Panc1 (cell line): ENCODE measurements at regions not wholly inside any gene's neighbourhood (a gene's known extent, or its start where the extent isn't known, plus 50 kb on each side); places are given as distances from the start of the nearest gene placed in this dataset.

Experiments used
- ATAC-seq: fragments of 200-7000 bp; cut with Tn5 transposase; 2 replicates; pipeline ENCODE4 v1.9.1; 2020; ENCODE audit warnings: mild to moderate bottlenecking, moderate library complexity
- BruUV-seq: library from RNA; stranded (reverse); fragments of 400-500 nt; replicated peaks from 2 replicates; lab custom pipeline; 2021; lab: Mats Ljungman, UMichigan
- CTCF ChIA-PET: fragments of 300-600 bp; sonication (Branson Sonifier 250); formaldehyde crosslinking; loops from one replicate; lab custom pipeline; 2022; ENCODE audit warnings: antibody characterized with exemption; lab: Charles Lee
- POLR2A ChIA-PET: fragments of 300-600 bp; sonication (Branson Sonifier 250); formaldehyde crosslinking; loops from one replicate; lab custom pipeline; 2022; ENCODE audit warnings: antibody characterized with exemption; lab: Charles Lee
- DNase-seq: peaks from one replicate; pipeline ENCODE4 v3.0.0-alpha.2; 2010; ENCODE audit warnings: low read depth, low spot score
- H3K27ac ChIP-seq: 2 replicates; pipeline ENCODE4 v1.5.1; 2011; ENCODE audit warnings: mild to moderate bottlenecking, low read length, inconsistent platforms
- H3K27me3 ChIP-seq: fragments of 200-500 bp; sonication (Bioruptor generic); 2 replicates; pipeline ENCODE4 v1.6.0; 2014; ENCODE audit warnings: low read length, inconsistent platforms; ENCODE audit not compliant: control insufficient read depth, insufficient read depth
- H3K36me3 ChIP-seq: fragments of 200-500 bp; sonication (Bioruptor generic); 2 replicates; pipeline ENCODE4 v1.5.1; 2014; ENCODE audit warnings: inconsistent platforms, mild to moderate bottlenecking, low read length, moderate library complexity; ENCODE audit not compliant: control insufficient read depth, insufficient read depth
- H3K4me1 ChIP-seq: 2 replicates; pipeline ENCODE4 v1.5.1; 2011; ENCODE audit warnings: inconsistent platforms, mild to moderate bottlenecking, low read length, moderate library complexity; ENCODE audit not compliant: control insufficient read depth, insufficient read depth
- H3K4me3 ChIP-seq, 2 experiments: 2 replicates each; pipeline ENCODE4 v1.5.1; 2011 to 2012; ENCODE audit warnings: low read depth in 2 of 2, low read length in 2 of 2, mild to moderate bottlenecking in 2 of 2, inconsistent platforms in 1 of 2, moderate library complexity in 1 of 2
- H3K9me3 ChIP-seq: fragments of 200-500 bp; sonication (Bioruptor generic); 2 replicates; pipeline ENCODE4 v1.5.1; 2014; ENCODE audit warnings: low read depth, mild to moderate bottlenecking, inconsistent platforms, low read length, moderate library complexity; ENCODE audit not compliant: control insufficient read depth, insufficient read depth
- POLR2AphosphoS5 ChIP-seq: IDR thresholded peaks from 2 replicates; pipeline ENCODE4 v1.6.1; 2012; ENCODE audit warnings: mild to moderate bottlenecking, low read depth, low read length, moderate library complexity
- SIN3A ChIP-seq: IDR thresholded peaks from 2 replicates; pipeline ENCODE4 v1.6.1; 2012; ENCODE audit warnings: low read depth, mild to moderate bottlenecking, low read length, moderate library complexity, borderline replicate concordance; ENCODE audit not compliant: insufficient read depth
- TCF7L2 ChIP-seq: IDR thresholded peaks from 2 replicates; pipeline ENCODE4 v1.6.1; 2011; ENCODE audit warnings: mild to moderate bottlenecking, low read depth, low read length, inconsistent platforms
- in situ Hi-C: cut with HindIII; loops from 2 replicates; pipeline ENCODE4 v1.10.0; 2016; ENCODE audit warnings: low sequenced_read_pairs, low pct_unique_long_range_greater_than_20kb
- intact Hi-C: fragments of 100-400 bp; cut with micrococcal nuclease; formaldehyde crosslinking; loops from one replicate; pipeline ENCODE4 v1.10.0; 2022; ENCODE audit not compliant: unreplicated experiment
- TF ChIP-seq, protein P1 (sequence below): fragments of 450-650 bp; IDR thresholded peaks from 2 replicates; pipeline ENCODE4 v1.5.1; 2017; ENCODE audit warnings: mild to moderate bottlenecking
- TF ChIP-seq, protein P2 (sequence below), 2 experiments: IDR thresholded peaks; 2 replicates each; pipeline ENCODE4 v1.6.1; 2011 to 2012; ENCODE audit warnings: low read depth in 2 of 2, control low read depth in 1 of 2, low read length in 1 of 2, mild to moderate bottlenecking in 1 of 2, moderate library complexity in 1 of 2; ENCODE audit not compliant: insufficient read depth in 1 of 2

DNA sequence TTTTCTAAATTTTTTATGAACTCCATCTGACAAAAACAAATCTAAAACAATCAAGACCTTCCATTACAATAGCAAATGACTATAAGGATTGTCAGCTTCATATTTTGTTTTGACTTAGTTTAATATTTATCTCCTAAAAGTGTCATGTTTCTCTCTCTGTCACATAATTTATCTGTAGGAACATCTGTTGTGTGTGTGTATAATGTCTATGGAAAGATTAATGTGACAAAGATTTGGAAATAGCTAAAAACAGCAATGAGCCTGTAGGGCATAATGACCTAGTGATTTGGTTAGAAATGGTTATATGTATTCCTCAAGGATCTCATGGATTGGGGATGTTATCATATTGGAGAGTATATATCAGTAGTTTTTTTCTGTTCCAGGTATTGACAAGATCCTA, 69.6 kb upstream of the MDFIC start:
- BruUV-seq, result no TSS peak
- intact Hi-C loops, result no loop called here
- ATAC-seq (no peak), DNase-seq (no peak)
- H3K27ac ChIP-seq, result no peak overlapping the region
- no peaks in the 10 kb centered on the region for H3K36me3 ChIP-seq
- CTCF ChIA-PET, result no interaction called here
- in situ Hi-C loops, result no loop called here
- no peak overlapping the region for H3K4me3 ChIP-seq
- TF ChIP-seq POLR2AphosphoS5, result no peak
- TF ChIP-seq TCF7L2, result no peak
- TF ChIP-seq, protein P1, sequence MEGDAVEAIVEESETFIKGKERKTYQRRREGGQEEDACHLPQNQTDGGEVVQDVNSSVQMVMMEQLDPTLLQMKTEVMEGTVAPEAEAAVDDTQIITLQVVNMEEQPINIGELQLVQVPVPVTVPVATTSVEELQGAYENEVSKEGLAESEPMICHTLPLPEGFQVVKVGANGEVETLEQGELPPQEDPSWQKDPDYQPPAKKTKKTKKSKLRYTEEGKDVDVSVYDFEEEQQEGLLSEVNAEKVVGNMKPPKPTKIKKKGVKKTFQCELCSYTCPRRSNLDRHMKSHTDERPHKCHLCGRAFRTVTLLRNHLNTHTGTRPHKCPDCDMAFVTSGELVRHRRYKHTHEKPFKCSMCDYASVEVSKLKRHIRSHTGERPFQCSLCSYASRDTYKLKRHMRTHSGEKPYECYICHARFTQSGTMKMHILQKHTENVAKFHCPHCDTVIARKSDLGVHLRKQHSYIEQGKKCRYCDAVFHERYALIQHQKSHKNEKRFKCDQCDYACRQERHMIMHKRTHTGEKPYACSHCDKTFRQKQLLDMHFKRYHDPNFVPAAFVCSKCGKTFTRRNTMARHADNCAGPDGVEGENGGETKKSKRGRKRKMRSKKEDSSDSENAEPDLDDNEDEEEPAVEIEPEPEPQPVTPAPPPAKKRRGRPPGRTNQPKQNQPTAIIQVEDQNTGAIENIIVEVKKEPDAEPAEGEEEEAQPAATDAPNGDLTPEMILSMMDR, result no peak
- TF ChIP-seq, protein P2, sequence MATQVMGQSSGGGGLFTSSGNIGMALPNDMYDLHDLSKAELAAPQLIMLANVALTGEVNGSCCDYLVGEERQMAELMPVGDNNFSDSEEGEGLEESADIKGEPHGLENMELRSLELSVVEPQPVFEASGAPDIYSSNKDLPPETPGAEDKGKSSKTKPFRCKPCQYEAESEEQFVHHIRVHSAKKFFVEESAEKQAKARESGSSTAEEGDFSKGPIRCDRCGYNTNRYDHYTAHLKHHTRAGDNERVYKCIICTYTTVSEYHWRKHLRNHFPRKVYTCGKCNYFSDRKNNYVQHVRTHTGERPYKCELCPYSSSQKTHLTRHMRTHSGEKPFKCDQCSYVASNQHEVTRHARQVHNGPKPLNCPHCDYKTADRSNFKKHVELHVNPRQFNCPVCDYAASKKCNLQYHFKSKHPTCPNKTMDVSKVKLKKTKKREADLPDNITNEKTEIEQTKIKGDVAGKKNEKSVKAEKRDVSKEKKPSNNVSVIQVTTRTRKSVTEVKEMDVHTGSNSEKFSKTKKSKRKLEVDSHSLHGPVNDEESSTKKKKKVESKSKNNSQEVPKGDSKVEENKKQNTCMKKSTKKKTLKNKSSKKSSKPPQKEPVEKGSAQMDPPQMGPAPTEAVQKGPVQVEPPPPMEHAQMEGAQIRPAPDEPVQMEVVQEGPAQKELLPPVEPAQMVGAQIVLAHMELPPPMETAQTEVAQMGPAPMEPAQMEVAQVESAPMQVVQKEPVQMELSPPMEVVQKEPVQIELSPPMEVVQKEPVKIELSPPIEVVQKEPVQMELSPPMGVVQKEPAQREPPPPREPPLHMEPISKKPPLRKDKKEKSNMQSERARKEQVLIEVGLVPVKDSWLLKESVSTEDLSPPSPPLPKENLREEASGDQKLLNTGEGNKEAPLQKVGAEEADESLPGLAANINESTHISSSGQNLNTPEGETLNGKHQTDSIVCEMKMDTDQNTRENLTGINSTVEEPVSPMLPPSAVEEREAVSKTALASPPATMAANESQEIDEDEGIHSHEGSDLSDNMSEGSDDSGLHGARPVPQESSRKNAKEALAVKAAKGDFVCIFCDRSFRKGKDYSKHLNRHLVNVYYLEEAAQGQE (IDR thresholded peaks at IDR 0.05; ENCODE audit: insufficient read depth in 1 of 2, low read depth in 2 of 2, low read length in 1 of 2), result no peak
- no peak for TF ChIP-seq SIN3A
- H3K27me3 ChIP-seq, result no peaks in the 10 kb centered on the region
- H3K9me3 ChIP-seq, result no peaks in the 10 kb centered on the region
- no peaks in the 10 kb centered on the region for H3K4me1 ChIP-seq
- POLR2A ChIA-PET, result no interaction called here

DNA sequence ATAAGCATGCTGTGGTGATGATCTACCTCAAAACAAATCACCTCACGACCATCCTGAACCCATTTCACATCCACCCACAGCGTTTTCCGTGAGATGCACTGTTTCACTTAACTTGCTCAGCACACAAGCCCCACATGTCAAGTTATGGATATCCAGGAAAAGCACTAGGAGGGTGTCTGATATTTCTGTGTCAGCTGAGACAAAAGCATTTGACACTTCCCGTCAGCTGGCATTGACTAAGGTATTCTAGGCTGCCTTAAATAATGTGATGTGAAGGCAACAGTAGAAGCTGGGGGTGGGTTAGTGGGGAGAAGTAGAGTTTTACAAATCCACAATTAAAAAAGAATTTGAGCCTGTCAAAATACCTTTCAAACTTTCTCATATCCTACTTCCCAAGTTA, 68.7 kb upstream of the MDFIC start:
- in situ Hi-C loops, result no loop called here

More for the DNA sequence above, 68.7 kb upstream of the MDFIC start:
- no peak overlapping the region for H3K4me3 ChIP-seq
- no peaks in the 10 kb centered on the region for H3K27me3 ChIP-seq
- no TSS peak for BruUV-seq
- H3K27ac ChIP-seq, result no peak overlapping the region
- ChIA-PET POLR2A (no interaction called here), CTCF (no interaction called here)
- no peaks in the 10 kb centered on the region for H3K4me1 ChIP-seq
- H3K36me3 ChIP-seq, result no peaks in the 10 kb centered on the region
- H3K9me3 ChIP-seq, result no peaks in the 10 kb centered on the region
- intact Hi-C loops, result no loop called here
- ATAC-seq, result no peak
- TF ChIP-seq, protein P2 (IDR thresholded peaks at IDR 0.05; ENCODE audit: insufficient read depth in 1 of 2, low read depth in 2 of 2, low read length in 1 of 2), result no peak
- TF ChIP-seq POLR2AphosphoS5 (no peak), SIN3A (no peak), TCF7L2 (no peak)
- TF ChIP-seq, protein P1, result no peak
- DNase-seq, result no peak
